ENCODE measurements at regions not wholly inside any gene's neighbourhood (a gene's known extent, or its start where the extent isn't known, plus 50 kb on each side); places are given as distances from the start of the nearest gene placed in this dataset.

DNA sequence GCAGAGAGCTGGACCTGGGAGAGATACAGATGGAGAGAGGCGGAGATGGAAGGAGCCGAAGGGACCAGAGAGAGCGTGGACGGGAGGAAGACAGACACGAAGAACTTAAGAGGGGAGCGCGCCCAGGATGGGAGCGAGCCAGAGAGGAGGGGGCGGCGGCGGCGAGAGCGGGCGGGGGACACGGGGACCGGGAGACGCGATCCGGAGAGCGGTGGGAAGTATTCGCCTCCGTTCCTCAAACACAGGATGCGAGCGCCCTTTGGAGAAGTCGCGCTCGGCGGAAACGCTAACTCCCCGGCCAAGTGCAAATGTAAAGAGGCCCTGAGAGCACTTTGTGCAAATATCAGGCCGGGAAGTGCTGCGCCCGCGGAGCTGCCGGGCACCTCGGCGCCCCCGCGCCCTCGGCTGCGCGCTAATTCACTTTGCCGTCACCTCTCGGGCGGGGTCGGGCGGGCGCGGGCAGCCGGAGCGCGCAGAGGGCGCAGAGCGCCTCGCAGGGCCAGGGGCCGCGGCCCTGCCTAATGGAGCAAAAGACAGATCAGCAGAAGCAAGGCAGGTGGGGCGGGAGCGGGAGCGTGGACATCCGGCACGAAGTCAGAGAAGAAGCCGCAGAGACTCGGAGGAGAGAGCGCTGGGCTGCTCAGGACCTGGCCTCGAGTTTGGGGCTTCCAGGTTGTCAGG lies 281.2 kb downstream of the RRAGC start:
- DNase-seq (ENCODE audit: low read depth, low spot score) = no peak
- in situ Hi-C loops (cut with HindIII; ENCODE audit: low sequenced_read_pairs) = no loop called here
- no peak overlapping the region for H3K4me3 ChIP-seq (ENCODE audit: low read depth, low read length)
- TF ChIP-seq, protein P1, sequence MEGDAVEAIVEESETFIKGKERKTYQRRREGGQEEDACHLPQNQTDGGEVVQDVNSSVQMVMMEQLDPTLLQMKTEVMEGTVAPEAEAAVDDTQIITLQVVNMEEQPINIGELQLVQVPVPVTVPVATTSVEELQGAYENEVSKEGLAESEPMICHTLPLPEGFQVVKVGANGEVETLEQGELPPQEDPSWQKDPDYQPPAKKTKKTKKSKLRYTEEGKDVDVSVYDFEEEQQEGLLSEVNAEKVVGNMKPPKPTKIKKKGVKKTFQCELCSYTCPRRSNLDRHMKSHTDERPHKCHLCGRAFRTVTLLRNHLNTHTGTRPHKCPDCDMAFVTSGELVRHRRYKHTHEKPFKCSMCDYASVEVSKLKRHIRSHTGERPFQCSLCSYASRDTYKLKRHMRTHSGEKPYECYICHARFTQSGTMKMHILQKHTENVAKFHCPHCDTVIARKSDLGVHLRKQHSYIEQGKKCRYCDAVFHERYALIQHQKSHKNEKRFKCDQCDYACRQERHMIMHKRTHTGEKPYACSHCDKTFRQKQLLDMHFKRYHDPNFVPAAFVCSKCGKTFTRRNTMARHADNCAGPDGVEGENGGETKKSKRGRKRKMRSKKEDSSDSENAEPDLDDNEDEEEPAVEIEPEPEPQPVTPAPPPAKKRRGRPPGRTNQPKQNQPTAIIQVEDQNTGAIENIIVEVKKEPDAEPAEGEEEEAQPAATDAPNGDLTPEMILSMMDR (IDR thresholded peaks at IDR 0.05; ENCODE audit: low read depth, low read length) = no peak

DNA sequence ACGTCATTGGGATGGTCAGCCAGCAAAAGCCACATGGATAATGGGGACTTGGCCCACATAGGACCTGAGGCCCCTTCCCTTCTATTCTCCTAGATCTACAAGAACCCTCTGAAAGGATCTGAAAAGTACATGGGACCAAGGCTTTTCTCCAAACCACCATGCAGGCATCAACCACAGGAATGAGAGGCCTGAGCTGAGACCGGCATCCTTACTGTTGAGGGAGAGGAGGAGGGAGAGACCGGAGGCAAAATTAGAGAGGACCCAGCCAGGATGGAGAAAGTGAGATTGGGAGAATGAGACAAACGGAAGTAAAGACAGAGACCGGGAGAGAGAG lies 281.7 kb downstream of the RRAGC start:
- no peak for DNase-seq (ENCODE audit: low read depth, low spot score)
- TF ChIP-seq, protein P1 (IDR thresholded peaks at IDR 0.05; ENCODE audit: low read depth, low read length) = no peak
- in situ Hi-C loops (cut with HindIII; ENCODE audit: low sequenced_read_pairs) = no loop called here
- H3K4me3 ChIP-seq (ENCODE audit: low read depth, low read length) = no peak overlapping the region

DNA sequence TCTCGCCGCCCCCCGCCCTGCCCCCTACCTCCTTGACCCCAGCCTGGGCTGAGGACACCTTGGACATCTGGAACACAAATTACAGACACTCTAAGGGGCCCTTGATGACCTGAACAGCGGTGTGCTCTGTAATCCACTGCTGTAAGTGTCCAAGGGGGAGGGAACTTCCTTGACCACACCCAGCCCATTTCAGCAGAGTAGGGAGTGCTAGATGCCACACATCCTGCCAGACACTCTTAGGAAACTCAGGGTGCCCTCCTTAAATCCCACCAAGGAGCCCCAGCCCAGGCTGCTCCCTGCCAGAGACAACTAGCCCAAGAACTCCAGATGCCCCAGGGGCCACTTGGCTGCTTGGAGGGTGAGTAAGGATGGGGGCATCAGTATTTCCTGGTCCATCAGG lies 282.2 kb downstream of the RRAGC start:
- in situ Hi-C loops (cut with HindIII; ENCODE audit: low sequenced_read_pairs) = no loop called here
- DNase-seq (ENCODE audit: low read depth, low spot score) = no peak
- TF ChIP-seq, protein P1 (IDR thresholded peaks at IDR 0.05; ENCODE audit: low read depth, low read length) = no peak
- H3K4me3 ChIP-seq (ENCODE audit: low read depth, low read length) = no peak overlapping the region

DNA sequence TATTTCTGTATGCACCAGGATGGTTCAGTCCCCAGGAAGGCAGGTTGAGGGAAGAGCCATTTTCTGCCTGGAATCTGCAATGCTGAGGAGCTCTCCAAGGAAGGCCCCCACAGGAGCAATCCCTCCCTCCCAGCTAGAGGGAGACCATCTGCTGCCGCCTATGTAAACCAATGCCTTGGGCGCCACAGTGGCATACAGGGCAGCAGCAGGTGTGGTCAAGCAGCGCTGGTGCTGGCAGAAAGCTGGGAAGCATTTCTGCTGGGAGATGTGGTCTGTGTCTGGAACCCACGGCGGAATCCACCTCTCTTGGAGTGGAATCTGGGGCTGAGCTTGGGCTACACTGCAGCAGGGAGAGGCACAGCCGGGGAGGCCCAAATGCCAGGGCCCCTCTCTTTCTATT lies 283.3 kb downstream of the RRAGC start:
- no peak for DNase-seq (ENCODE audit: low read depth, low spot score)
- in situ Hi-C loops (cut with HindIII; ENCODE audit: low sequenced_read_pairs) = no loop called here
- TF ChIP-seq, protein P1 (IDR thresholded peaks at IDR 0.05; ENCODE audit: low read depth, low read length) = no peak
- no peak overlapping the region for H3K4me3 ChIP-seq (ENCODE audit: low read depth, low read length)

DNA sequence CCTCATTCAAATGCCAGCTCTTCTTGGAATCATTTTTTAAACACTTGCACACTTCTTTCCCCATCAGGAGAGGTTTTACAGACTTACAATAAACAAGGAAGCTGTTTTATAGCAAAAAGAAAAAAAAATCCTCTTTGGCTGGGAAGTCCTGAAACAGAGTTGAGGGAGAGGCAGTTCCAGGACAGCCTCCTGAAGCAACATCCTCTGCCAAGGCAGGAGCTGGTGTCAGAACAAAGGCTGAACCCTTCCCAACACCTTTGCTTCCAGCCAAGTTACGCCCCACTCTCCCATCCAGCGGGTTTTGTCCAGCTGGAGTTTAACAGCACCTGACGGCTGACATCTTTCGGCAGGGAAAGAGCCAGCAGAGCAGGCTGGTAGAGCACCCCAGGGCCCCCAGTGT lies 287.8 kb downstream of the RRAGC start:
- DNase-seq (ENCODE audit: low read depth, low spot score) = no peak
- in situ Hi-C loops (cut with HindIII; ENCODE audit: low sequenced_read_pairs) = no loop called here
- no peak overlapping the region for H3K4me3 ChIP-seq (ENCODE audit: low read depth, low read length)
- TF ChIP-seq, protein P1 (IDR thresholded peaks at IDR 0.05; ENCODE audit: low read depth, low read length) = no peak

DNA sequence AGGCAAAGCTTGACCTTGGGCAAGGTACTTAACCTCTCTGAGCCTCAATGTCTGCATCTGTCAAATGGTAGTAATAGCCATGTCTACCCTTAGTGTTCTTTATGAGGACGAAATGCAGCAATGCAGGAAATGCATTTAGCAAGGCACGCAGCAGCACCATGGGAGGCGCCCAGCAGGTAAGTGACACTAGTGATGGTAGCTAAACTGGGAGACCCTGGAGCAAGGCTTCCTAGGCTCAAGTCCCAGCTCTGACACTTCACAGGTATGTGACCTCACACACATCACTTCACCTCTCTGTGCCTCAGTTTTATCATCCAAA lies 289.0 kb downstream of the RRAGC start:
- TF ChIP-seq, protein P1 (IDR thresholded peaks at IDR 0.05; ENCODE audit: low read depth, low read length) = no peak
- no peak for DNase-seq (ENCODE audit: low read depth, low spot score)

More for the DNA sequence above, 289.0 kb downstream of the RRAGC start:
- in situ Hi-C loops (cut with HindIII; ENCODE audit: low sequenced_read_pairs) = no loop called here
- H3K4me3 ChIP-seq (ENCODE audit: low read depth, low read length) = no peak overlapping the region

Measured in astrocyte of the spinal cord (primary cell).